GM23248 (cell line): ENCODE measurements at regions not wholly inside any gene's neighbourhood (a gene's known extent, or its start where the extent isn't known, plus 50 kb on each side); places are given as distances from the start of the nearest gene placed in this dataset.
"Not testable (repeated sequence)": the region's sequence is repeated elsewhere in the genome, so short reads cannot be mapped to it uniquely, and the experiment has no call there.

Experiments used
- DNase-seq: peaks from one replicate; pipeline ENCODE4 v3.0.0-alpha.2; 2015
- H2AFZ ChIP-seq: fragments of 200-600 bp; sonication (generic); 2 replicates; pipeline ENCODE4 v1.6.1; 2016; ENCODE audit warnings: antibody characterized with exemption
- H3F3A ChIP-seq: fragments of 200-600 bp; sonication (generic); 2 replicates; pipeline ENCODE4 v1.6.1; 2016; ENCODE audit warnings: mild to moderate bottlenecking, antibody characterized with exemption, mixed run types; ENCODE audit not compliant: insufficient read depth
- H3K27ac ChIP-seq: fragments of 200-600 bp; sonication (generic); 2 replicates; pipeline ENCODE4 v1.5.1; 2016; ENCODE audit warnings: mild to moderate bottlenecking
- H3K27me3 ChIP-seq: fragments of 200-600 bp; sonication (generic); replicated peaks from 2 replicates; pipeline ENCODE4 v1.6.1; 2016; ENCODE audit warnings: mild to moderate bottlenecking; ENCODE audit not compliant: insufficient read depth
- H3K36me3 ChIP-seq: fragments of 200-600 bp; sonication (generic); 2 replicates; pipeline ENCODE4 v1.6.1; 2016; ENCODE audit warnings: low read depth, mild to moderate bottlenecking
- H3K4me1 ChIP-seq: fragments of 200-600 bp; sonication (generic); 2 replicates; pipeline ENCODE4 v1.6.1; 2016; ENCODE audit warnings: mild to moderate bottlenecking; ENCODE audit not compliant: insufficient read depth
- H3K4me2 ChIP-seq: fragments of 200-600 bp; sonication (generic); one replicate; pipeline ENCODE4 v1.6.1; 2016; ENCODE audit warnings: mild to moderate bottlenecking; ENCODE audit not compliant: unreplicated experiment
- H3K4me3 ChIP-seq: fragments of 200-600 bp; sonication (generic); 2 replicates; pipeline ENCODE4 v1.5.1; 2016; ENCODE audit warnings: mild to moderate bottlenecking
- H3K79me2 ChIP-seq: fragments of 200-600 bp; sonication (generic); 2 replicates; pipeline ENCODE4 v1.6.1; 2016; ENCODE audit warnings: mild to moderate bottlenecking; ENCODE audit not compliant: insufficient read depth
- H3K9ac ChIP-seq: fragments of 200-600 bp; sonication (generic); 2 replicates; pipeline ENCODE4 v1.6.1; 2016; ENCODE audit warnings: mild to moderate bottlenecking
- H3K9me2 ChIP-seq: fragments of 200-600 bp; sonication (generic); 2 replicates; pipeline ENCODE4 v1.6.1; 2016; ENCODE audit warnings: mixed run types, mild to moderate bottlenecking, moderate library complexity; ENCODE audit not compliant: insufficient read depth
- H3K9me3 ChIP-seq: fragments of 200-600 bp; sonication (generic); one replicate; pipeline ENCODE4 v1.6.1; 2017; ENCODE audit warnings: low read depth
- H4K20me1 ChIP-seq: fragments of 200-600 bp; sonication (generic); 2 replicates; pipeline ENCODE4 v1.6.0; 2016; ENCODE audit not compliant: insufficient read depth
- EZH2 ChIP-seq: fragments of 200-600 bp; sonication (generic); IDR thresholded peaks from 2 replicates; pipeline ENCODE4 v1.6.1; 2018; ENCODE audit warnings: antibody characterized with exemption, mild to moderate bottlenecking; ENCODE audit not compliant: insufficient read depth, poor library complexity, severe bottlenecking
- EZH2phosphoT487 ChIP-seq: fragments of 200-600 bp; sonication (generic); IDR thresholded peaks from 2 replicates; pipeline ENCODE4 v1.6.1; 2018; ENCODE audit warnings: antibody characterized with exemption, moderate library complexity, mild to moderate bottlenecking, low read depth; ENCODE audit not compliant: insufficient read depth
- WGBS, 2 experiments: methylation state at CpG; one replicate each; pipeline ENCODE4 v1.1.6; 2015 to 2017; ENCODE audit warnings: low lambda C conversion rate in 2 of 2, low coverage in 1 of 2; ENCODE audit errors: missing lambda C conversion rate in 2 of 2; 5-methylcytosine and 5-hydroxymethylcytosine counted together
- in situ Hi-C: fragments of 300-500 bp; cut with MboI; formaldehyde crosslinking; loops from 2 replicates; pipeline ENCODE4 v1.15.0; 2020

- H3K4me2 ChIP-seq, H3K27ac ChIP-seq, H3F3A ChIP-seq, H4K20me1 ChIP-seq, H3K79me2 ChIP-seq, H3K9me3 ChIP-seq, H3K4me3 ChIP-seq, H3K27me3 ChIP-seq, in situ Hi-C loops, H3K4me1 ChIP-seq, DNase-seq, H3K9ac ChIP-seq, H3K9me2 ChIP-seq, H2AFZ ChIP-seq: not testable (repeated sequence)
- WGBS, 2 experiments, result 85 to 88% methylated on average over 5 of the region's 5 CpGs
- H3K36me3 ChIP-seq, result peaks cover 52% of the 10 kb centered on the region
These were observed 62.6 kb upstream of the BDH1 start for GRCh38 chr3:197618408-197618807.

GRCh38 chr3:197615430-197615829, 59.7 kb upstream of the BDH1 start:
- no peaks in the 10 kb centered on the region for H3K27me3 ChIP-seq
- H3K4me2 ChIP-seq, result no peak overlapping the region
- H3K4me1 ChIP-seq, result no peaks in the 10 kb centered on the region
- no peaks in the 10 kb centered on the region for H4K20me1 ChIP-seq
- no peak for DNase-seq
- H3K4me3 ChIP-seq, result no peak overlapping the region
- no peak overlapping the region for H3K9ac ChIP-seq
- H3K36me3 ChIP-seq, result peaks cover 55% of the 10 kb centered on the region
- in situ Hi-C loops, result no loop called here
- 82 to 84% methylated on average over 3 of the region's 3 CpGs for whole genome bisulfite sequencing, 2 experiments
- no peaks in the 10 kb centered on the region; the same call in 1 of the 2 replicates for H3K79me2 ChIP-seq
- H3K9me2 ChIP-seq, result no peaks in the 10 kb centered on the region
- H2AFZ ChIP-seq, result no peak overlapping the region
- H3F3A ChIP-seq, result 0 out of 2 replicates have a peak, but pooled peaks cover 10% of the 10 kb centered on the region
- H3K9me3 ChIP-seq, result no peaks in the 10 kb centered on the region
- no peak for TF ChIP-seq EZH2
- no peak for TF ChIP-seq EZH2phosphoT487
- H3K27ac ChIP-seq, result no peak overlapping the region

GRCh38 chr3:197614134-197614533, 58.4 kb upstream of the BDH1 start:
- H3K4me2 ChIP-seq, H3K4me1 ChIP-seq, H3K9ac ChIP-seq, H3F3A ChIP-seq, H3K4me3 ChIP-seq, in situ Hi-C loops, H3K27me3 ChIP-seq, H3K9me2 ChIP-seq, H3K79me2 ChIP-seq, H2AFZ ChIP-seq, DNase-seq, H3K9me3 ChIP-seq, H4K20me1 ChIP-seq, H3K27ac ChIP-seq: not testable (repeated sequence)
- peaks cover 59% of the 10 kb centered on the region for H3K36me3 ChIP-seq
- WGBS, 2 experiments, result 97 to 98% methylated on average over 3 of the region's 3 CpGs

DNA sequence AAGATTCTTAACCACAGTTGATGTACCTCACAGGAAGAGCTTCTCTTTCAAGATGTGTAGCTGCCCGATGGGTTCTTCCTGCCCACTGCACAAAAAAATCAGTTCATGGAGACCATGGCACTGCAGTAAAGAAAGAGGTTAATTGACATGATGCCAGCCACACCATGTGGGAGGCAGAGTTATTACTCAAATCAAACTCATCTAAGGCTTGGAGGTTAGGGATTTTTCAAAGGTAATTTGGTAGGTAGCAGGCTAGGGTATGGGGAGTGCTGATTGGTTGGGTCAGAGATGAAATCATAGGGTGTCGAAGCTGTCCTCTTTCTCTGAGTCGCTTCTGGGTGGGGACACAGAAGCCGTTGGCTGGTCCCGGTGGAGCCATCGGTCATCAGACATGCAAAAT, 57.4 kb upstream of the BDH1 start:
- no peak overlapping the region for H3K27ac ChIP-seq
- no peak for TF ChIP-seq EZH2phosphoT487
- TF ChIP-seq EZH2, result no peak
- H3F3A ChIP-seq, result 0 out of 2 replicates have a peak, but pooled peaks cover 10% of the 10 kb centered on the region
- no peak overlapping the region for H2AFZ ChIP-seq
- no peaks in the 10 kb centered on the region for H3K9me3 ChIP-seq
- no peak overlapping the region for H3K4me2 ChIP-seq
- no peak overlapping the region for H3K9ac ChIP-seq
- peaks cover 7% of the 10 kb centered on the region; the same call in 1 of the 2 replicates for H3K79me2 ChIP-seq
- WGBS, 2 experiments, result 71 to 76% methylated on average over 6 of the region's 6 CpGs
- in situ Hi-C loops, result no loop called here
- no peaks in the 10 kb centered on the region for H3K27me3 ChIP-seq
- H3K4me1 ChIP-seq, result no peaks in the 10 kb centered on the region
- no peaks in the 10 kb centered on the region for H3K9me2 ChIP-seq
- H3K36me3 ChIP-seq, result peaks cover 55% of the 10 kb centered on the region
- no peak overlapping the region for H3K4me3 ChIP-seq
- no peak for DNase-seq
- no peaks in the 10 kb centered on the region for H4K20me1 ChIP-seq

- TF ChIP-seq EZH2phosphoT487 (no peak), EZH2 (no peak)
These were observed 55.5 kb upstream of the BDH1 start for GRCh38 chr3:197611255-197611654.

More at GRCh38 chr3:197611255-197611654, 55.5 kb upstream of the BDH1 start:
- Histone ChIP-seq H4K20me1 (no peaks in the 10 kb centered on the region), H3K27me3 (no peaks in the 10 kb centered on the region), H3K79me2 (peaks cover 7% of the 10 kb centered on the region; the same call in 1 of the 2 replicates), H3K36me3 (peaks cover 45% of the 10 kb centered on the region), H3K4me1 (no peaks in the 10 kb centered on the region), H2AFZ (no peak overlapping the region), H3K9me2 (no peaks in the 10 kb centered on the region), H3K9me3 (no peaks in the 10 kb centered on the region), H3K27ac (no peak overlapping the region), H3K4me2 (no peak overlapping the region), H3F3A (0 out of 2 replicates have a peak, but pooled peaks cover 8% of the 10 kb centered on the region), H3K4me3 (no peak overlapping the region), H3K9ac (no peak overlapping the region)
- no peak for DNase-seq
- 99 to 100% methylated on average over 2 of the region's 2 CpGs for WGBS, 2 experiments
- in situ Hi-C loops, result no loop called here
